Loucy (cell line): ENCODE measurements at regions not wholly inside any gene's neighbourhood (a gene's known extent, or its start where the extent isn't known, plus 50 kb on each side); places are given as distances from the start of the nearest gene placed in this dataset.

Source experiments
- H2AFZ ChIP-seq: fragments of 200-600 bp; sonication (generic); 2 replicates; pipeline ENCODE4 v1.6.0; 2016; ENCODE audit warnings: antibody characterized with exemption, mild to moderate bottlenecking, low read length, moderate library complexity
- H3F3A ChIP-seq: fragments of 200-600 bp; 2 replicates; pipeline ENCODE4 v1.6.0; 2016; ENCODE audit warnings: antibody characterized with exemption, low read depth, mild to moderate bottlenecking
- H3K27me3 ChIP-seq: fragments of 200-600 bp; sonication (generic); 2 replicates; pipeline ENCODE4 v1.6.1; 2014; ENCODE audit warnings: low read length, mild to moderate bottlenecking; ENCODE audit not compliant: insufficient read depth, poor library complexity, severe bottlenecking
- H3K36me3 ChIP-seq: fragments of 200-600 bp; sonication (generic); 2 replicates; pipeline ENCODE4 v1.6.1; 2016; ENCODE audit warnings: low read length; ENCODE audit not compliant: insufficient read depth
- H3K4me1 ChIP-seq: fragments of 200-600 bp; sonication (generic); 2 replicates; pipeline ENCODE4 v1.5.1; 2014; ENCODE audit warnings: low read length, mild to moderate bottlenecking; ENCODE audit not compliant: insufficient read depth, poor library complexity, severe bottlenecking
- H3K4me2 ChIP-seq: fragments of 200-600 bp; sonication (generic); 2 replicates; pipeline ENCODE4 v1.6.0; 2014; ENCODE audit warnings: antibody characterized with exemption, low read length, low read depth, mild to moderate bottlenecking; ENCODE audit not compliant: poor library complexity, severe bottlenecking
- H3K4me3 ChIP-seq: fragments of 200-600 bp; sonication (generic); 2 replicates; pipeline ENCODE4 v1.5.1; 2014; ENCODE audit warnings: low read length, mild to moderate bottlenecking, mixed read lengths; ENCODE audit not compliant: poor library complexity, severe bottlenecking
- H3K79me2 ChIP-seq: fragments of 200-600 bp; sonication (generic); 2 replicates; pipeline ENCODE4 v1.6.1; 2014; ENCODE audit warnings: low read length; ENCODE audit not compliant: insufficient read depth
- H3K9ac ChIP-seq: fragments of 200-600 bp; sonication (generic); 2 replicates; pipeline ENCODE4 v1.6.0; 2014; ENCODE audit warnings: mild to moderate bottlenecking, low read depth, low read length, moderate library complexity; ENCODE audit not compliant: poor library complexity, severe bottlenecking
- H3K9me2 ChIP-seq: fragments of 200-600 bp; sonication (generic); replicated peaks from 2 replicates; pipeline ENCODE4 v1.6.1; 2016; ENCODE audit warnings: low read depth, low read length, mixed read lengths
- H3K9me3 ChIP-seq: fragments of 200-600 bp; sonication (generic); 2 replicates; pipeline ENCODE4 v1.6.1; 2014; ENCODE audit warnings: mild to moderate bottlenecking, antibody characterized with exemption, low read length, low read depth; ENCODE audit not compliant: insufficient read depth
- H4K20me1 ChIP-seq: fragments of 200-600 bp; sonication (generic); 2 replicates; pipeline ENCODE4 v1.6.0; 2014; ENCODE audit warnings: antibody characterized with exemption, low read length, mild to moderate bottlenecking; ENCODE audit not compliant: insufficient read depth, poor library complexity, severe bottlenecking
- CTCF ChIP-seq: fragments of 200-600 bp; sonication (generic); conservative IDR thresholded peaks from 2 replicates; pipeline ENCODE4 v1.5.1; 2014; ENCODE audit warnings: mild to moderate bottlenecking, antibody characterized with exemption, low read length
- EZH2phosphoT487 ChIP-seq: fragments of 200-600 bp; IDR thresholded peaks from 2 replicates; pipeline ENCODE4 v1.6.1; 2018; ENCODE audit warnings: antibody characterized with exemption, mild to moderate bottlenecking, moderate library complexity, borderline replicate concordance

- Histone ChIP-seq H3K79me2 (no peaks in the 10 kb centered on the region), H3K9me2 (no peaks in the 10 kb centered on the region), H3K27me3 (no peaks in the 10 kb centered on the region)
Observed at GRCh38 chr4:127410201-127410600, 222.6 kb upstream of the INTU start.

GRCh38 chr4:127410644-127411043 is 222.1 kb upstream of the INTU start:
- Histone ChIP-seq H3K36me3 (no peaks in the 10 kb centered on the region), H3K9me3 (no peaks in the 10 kb centered on the region), H3K4me2 (no peak overlapping the region), H2AFZ (no peak overlapping the region), H3K4me3 (no peak overlapping the region), H4K20me1 (no peaks in the 10 kb centered on the region), H3K4me1 (no peaks in the 10 kb centered on the region), H3K9ac (no peak overlapping the region), H3K27me3 (no peaks in the 10 kb centered on the region), H3K79me2 (no peaks in the 10 kb centered on the region), H3K9me2 (no peaks in the 10 kb centered on the region), H3F3A (no peaks in the 10 kb centered on the region)
- TF ChIP-seq CTCF = no peak
- no peak for TF ChIP-seq EZH2phosphoT487

More at GRCh38 chr4:127410201-127410600, 222.6 kb upstream of the INTU start:
- Histone ChIP-seq H3F3A (no peaks in the 10 kb centered on the region), H3K9ac (no peak overlapping the region), H3K4me2 (no peak overlapping the region), H3K4me3 (no peak overlapping the region), H4K20me1 (no peaks in the 10 kb centered on the region), H2AFZ (no peak overlapping the region), H3K36me3 (no peaks in the 10 kb centered on the region), H3K9me3 (no peaks in the 10 kb centered on the region), H3K4me1 (no peaks in the 10 kb centered on the region)
- TF ChIP-seq EZH2phosphoT487 = no peak
- no peak for TF ChIP-seq CTCF

- no peaks in the 10 kb centered on the region for H4K20me1 ChIP-seq
- H3K36me3 ChIP-seq = no peaks in the 10 kb centered on the region
- H3K27me3 ChIP-seq = no peaks in the 10 kb centered on the region
- no peaks in the 10 kb centered on the region for H3K4me1 ChIP-seq
- no peak overlapping the region for H2AFZ ChIP-seq
- H3K79me2 ChIP-seq = no peaks in the 10 kb centered on the region
- H3K9me2 ChIP-seq = no peaks in the 10 kb centered on the region
- no peak overlapping the region for H3K4me3 ChIP-seq
- H3K9ac ChIP-seq = no peak overlapping the region
- no peaks in the 10 kb centered on the region for H3F3A ChIP-seq
- H3K4me2 ChIP-seq = no peak overlapping the region
- H3K9me3 ChIP-seq = no peaks in the 10 kb centered on the region
- no peak for TF ChIP-seq CTCF
- TF ChIP-seq EZH2phosphoT487 = no peak
Observed at GRCh38 chr4:127414951-127415606, 217.7 kb upstream of the INTU start.
